ENCODE measurements at regions not wholly inside any gene's neighbourhood (a gene's known extent, or its start where the extent isn't known, plus 50 kb on each side); places are given as distances from the start of the nearest gene placed in this dataset.

GRCh38 chr12:12004524-12004923 lies 66.2 kb upstream of the BCL2L14 start:
- TF ChIP-seq CTCF (IDR thresholded peaks at IDR 0.05) (no peak), POLR2AphosphoS5 (IDR thresholded peaks at IDR 0.05) (no peak), POLR2A (IDR thresholded peaks at IDR 0.05) (no peak)

All from stomach (tissue), 4 donors.